Glutamatergic neuron (in vitro differentiated cells): ENCODE measurements at regions not wholly inside any gene's neighbourhood (a gene's known extent, or its start where the extent isn't known, plus 50 kb on each side); places are given as distances from the start of the nearest gene placed in this dataset.

Experiments used
- DNase-seq: peaks from one replicate; pipeline ENCODE4 v3.0.0; 2022
- H3K27ac Mint-ChIP-seq: one replicate; pipeline ENCODE4 v1.8.0; 2020; ENCODE audit warnings: mild to moderate bottlenecking, mixed read lengths, inconsistent platforms; ENCODE audit not compliant: unreplicated experiment
- H3K27me3 Mint-ChIP-seq: one replicate; pipeline ENCODE4 v1.8.0; 2020; ENCODE audit warnings: mild to moderate bottlenecking, moderate library complexity, mixed read lengths, inconsistent platforms; ENCODE audit not compliant: unreplicated experiment
- H3K36me3 Mint-ChIP-seq: one replicate; pipeline ENCODE4 v1.8.0; 2020; ENCODE audit warnings: mild to moderate bottlenecking, mixed read lengths, inconsistent platforms; ENCODE audit not compliant: unreplicated experiment
- H3K4me1 Mint-ChIP-seq: one replicate; pipeline ENCODE4 v1.8.0; 2020; ENCODE audit warnings: mild to moderate bottlenecking, low read depth, mixed read lengths, inconsistent platforms; ENCODE audit not compliant: unreplicated experiment
- H3K4me3 Mint-ChIP-seq: one replicate; pipeline ENCODE4 v1.8.0; 2020; ENCODE audit warnings: mild to moderate bottlenecking, mixed read lengths, inconsistent platforms; ENCODE audit not compliant: unreplicated experiment
- H3K9me3 Mint-ChIP-seq: one replicate; pipeline ENCODE4 v1.8.0; 2020; ENCODE audit warnings: mild to moderate bottlenecking, moderate library complexity, mixed read lengths, inconsistent platforms; ENCODE audit not compliant: unreplicated experiment
- TF ChIP-seq, protein P1 (sequence below): fragments of 200-600 bp; sonication (generic); IDR thresholded peaks from one replicate; pipeline ENCODE4 v1.5.0; 2021; ENCODE audit not compliant: partially characterized antibody, unreplicated experiment

DNA sequence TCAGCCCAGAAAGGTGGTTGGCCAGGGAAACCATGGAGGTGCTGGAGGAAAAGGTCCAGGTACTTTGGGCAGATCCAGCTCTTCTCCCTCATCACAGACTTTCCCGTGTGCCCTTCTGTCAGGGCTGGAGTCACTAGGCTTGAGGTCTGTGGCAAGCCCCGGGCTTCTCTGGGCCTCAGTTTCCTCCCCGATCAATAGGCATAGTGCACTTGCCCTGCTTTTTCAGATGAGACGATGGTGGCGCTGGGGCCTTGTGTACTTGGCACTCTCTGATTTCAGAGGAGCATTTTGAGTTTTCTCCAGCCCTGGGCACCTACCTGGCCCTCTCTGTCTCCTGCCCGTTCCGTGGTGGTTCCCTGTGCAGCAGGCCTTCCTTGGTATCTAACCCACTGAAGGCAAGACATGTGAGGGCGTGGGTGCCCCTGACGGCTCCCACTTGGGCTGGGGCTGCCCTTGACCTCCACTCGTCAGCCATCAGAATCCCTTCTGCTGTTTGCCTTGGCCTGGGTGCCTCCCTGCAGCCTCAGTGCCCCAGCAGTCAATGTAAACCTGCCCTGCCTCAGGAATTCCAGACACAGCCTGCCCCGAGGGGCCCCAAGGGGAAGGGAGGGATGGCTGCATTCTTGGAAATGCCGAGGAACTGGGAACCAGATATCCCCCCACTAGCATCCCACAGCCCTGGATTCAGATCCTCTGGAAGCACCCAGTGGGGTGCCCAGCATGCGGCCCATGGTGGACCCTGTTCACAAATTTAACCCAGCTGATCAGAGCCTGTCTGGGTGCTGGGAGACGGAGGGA is 66.3 kb upstream of the COL5A1 start:
- Mint-ChIP-seq H3K27me3 (peaks cover 8% of the 10 kb centered on the region), H3K27ac (no peak overlapping the region), H3K36me3 (peaks cover 5% of the 10 kb centered on the region), H3K9me3 (peaks cover 4% of the 10 kb centered on the region), H3K4me3 (no peak overlapping the region), H3K4me1 (peaks cover 15% of the 10 kb centered on the region)
- TF ChIP-seq, protein P1, sequence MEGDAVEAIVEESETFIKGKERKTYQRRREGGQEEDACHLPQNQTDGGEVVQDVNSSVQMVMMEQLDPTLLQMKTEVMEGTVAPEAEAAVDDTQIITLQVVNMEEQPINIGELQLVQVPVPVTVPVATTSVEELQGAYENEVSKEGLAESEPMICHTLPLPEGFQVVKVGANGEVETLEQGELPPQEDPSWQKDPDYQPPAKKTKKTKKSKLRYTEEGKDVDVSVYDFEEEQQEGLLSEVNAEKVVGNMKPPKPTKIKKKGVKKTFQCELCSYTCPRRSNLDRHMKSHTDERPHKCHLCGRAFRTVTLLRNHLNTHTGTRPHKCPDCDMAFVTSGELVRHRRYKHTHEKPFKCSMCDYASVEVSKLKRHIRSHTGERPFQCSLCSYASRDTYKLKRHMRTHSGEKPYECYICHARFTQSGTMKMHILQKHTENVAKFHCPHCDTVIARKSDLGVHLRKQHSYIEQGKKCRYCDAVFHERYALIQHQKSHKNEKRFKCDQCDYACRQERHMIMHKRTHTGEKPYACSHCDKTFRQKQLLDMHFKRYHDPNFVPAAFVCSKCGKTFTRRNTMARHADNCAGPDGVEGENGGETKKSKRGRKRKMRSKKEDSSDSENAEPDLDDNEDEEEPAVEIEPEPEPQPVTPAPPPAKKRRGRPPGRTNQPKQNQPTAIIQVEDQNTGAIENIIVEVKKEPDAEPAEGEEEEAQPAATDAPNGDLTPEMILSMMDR, result no peak
- DNase-seq, result no peak

DNA sequence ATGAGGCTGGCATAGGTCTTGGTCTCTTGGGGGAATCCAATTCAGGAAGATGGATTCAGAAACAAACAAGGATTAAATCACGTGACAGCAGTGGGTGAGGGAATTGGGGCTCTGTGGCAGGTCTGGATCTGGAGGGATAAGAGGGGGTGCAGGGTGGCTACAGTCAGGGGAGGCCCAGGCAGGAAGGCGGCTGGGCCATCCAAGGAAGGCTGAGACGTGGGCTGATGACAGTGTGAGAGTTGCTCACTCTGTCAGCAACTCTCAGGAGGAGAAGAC is 65.8 kb upstream of the COL5A1 start:
- Mint-ChIP-seq H3K4me3 (no peak overlapping the region), H3K4me1 (peaks cover 9% of the 10 kb centered on the region), H3K9me3 (peaks cover 4% of the 10 kb centered on the region), H3K27me3 (peaks cover 8% of the 10 kb centered on the region), H3K36me3 (peaks cover 10% of the 10 kb centered on the region), H3K27ac (no peak overlapping the region)
- no peak for DNase-seq
- TF ChIP-seq, protein P1, result no peak

DNA sequence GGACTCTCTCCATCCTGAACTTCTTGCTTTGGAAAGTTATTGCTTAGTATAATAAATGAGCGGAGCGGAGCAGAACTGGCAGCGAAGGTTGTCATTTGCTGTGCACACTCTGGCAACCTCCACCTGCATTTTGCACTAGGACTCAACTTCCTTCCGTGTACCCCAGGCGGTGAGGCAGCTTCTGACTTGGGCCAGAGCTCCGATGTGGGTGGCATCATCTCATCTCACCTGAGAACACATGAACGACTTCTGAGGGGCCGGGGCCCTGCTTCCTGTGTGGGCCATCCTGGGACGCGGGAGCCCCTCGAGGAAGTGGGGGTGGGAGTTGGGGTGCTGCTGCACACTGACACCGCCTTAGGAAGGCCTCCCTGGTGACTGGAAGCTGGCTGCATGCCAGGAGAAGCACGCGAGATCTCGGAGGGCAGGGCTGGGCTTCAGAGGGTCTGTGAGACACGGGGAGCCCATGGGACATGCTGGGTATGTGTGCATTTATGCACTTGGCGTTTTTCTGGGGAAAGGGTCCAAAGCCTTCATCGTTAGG is 56.5 kb upstream of the COL5A1 start:
- no peak overlapping the region for H3K4me3 Mint-ChIP-seq
- TF ChIP-seq, protein P1, result no peak

DNA sequence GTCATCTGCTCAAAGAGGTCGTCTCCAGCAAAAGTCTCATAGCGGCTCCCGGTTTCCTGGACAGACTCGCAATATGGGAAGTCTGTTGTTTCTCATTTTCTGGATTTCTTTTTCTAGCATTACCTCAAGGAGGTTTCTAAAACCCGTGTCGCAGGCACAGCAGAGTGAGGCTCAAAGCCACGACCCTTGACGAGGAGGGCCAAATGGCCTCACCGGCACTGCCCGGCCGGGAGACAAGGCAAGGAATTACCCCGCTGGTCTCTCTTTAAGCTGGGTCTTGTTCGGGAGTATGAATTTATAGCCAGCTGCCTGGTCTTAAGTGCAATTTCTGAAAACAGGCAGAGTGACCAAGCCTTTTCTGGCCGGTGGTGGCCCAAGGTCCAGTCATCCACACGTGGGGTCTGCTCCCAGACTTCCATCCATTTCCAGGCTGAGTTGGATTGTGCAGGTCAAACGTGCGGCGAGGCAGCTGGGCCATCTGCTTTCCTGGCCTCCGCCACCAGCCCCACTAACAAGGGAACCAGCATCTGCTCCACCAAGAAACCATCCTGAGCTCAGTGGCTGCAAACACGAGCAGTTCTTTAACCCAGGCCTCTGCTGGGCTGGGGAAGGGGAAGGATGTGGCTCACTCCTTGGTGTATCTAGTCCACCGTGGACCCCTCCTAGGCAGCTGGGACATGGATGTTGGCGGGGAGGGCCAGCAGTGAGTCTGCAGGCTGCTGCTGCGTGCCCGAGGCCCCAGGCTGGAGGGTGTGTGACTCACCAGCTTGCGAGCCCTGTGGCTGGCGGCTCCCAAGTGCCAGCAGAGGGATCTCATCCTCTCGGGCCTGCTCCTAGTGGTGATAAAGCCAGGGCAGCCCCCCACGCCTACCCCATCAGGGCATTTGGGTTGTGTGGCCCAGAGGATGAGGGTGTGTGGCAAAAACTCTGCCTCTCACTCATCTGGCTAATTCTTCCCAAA is 55.6 kb upstream of the COL5A1 start:
- TF ChIP-seq, protein P1, result no peak
- Mint-ChIP-seq H3K4me1 (peaks cover 8% of the 10 kb centered on the region), H3K36me3 (peaks cover 2% of the 10 kb centered on the region), H3K27ac (peak overlapping the region; percentile 80), H3K27me3 (peaks cover 3% of the 10 kb centered on the region), H3K9me3 (peaks cover 5% of the 10 kb centered on the region), H3K4me3 (no peak overlapping the region)
- peak; percentile 50 for DNase-seq

More for the DNA sequence above, 56.5 kb upstream of the COL5A1 start:
- Mint-ChIP-seq H3K4me1 (peaks cover 8% of the 10 kb centered on the region), H3K9me3 (peaks cover 5% of the 10 kb centered on the region), H3K36me3 (peaks cover 10% of the 10 kb centered on the region), H3K27me3 (peaks cover 3% of the 10 kb centered on the region), H3K27ac (no peak overlapping the region)
- no peak for DNase-seq

DNA sequence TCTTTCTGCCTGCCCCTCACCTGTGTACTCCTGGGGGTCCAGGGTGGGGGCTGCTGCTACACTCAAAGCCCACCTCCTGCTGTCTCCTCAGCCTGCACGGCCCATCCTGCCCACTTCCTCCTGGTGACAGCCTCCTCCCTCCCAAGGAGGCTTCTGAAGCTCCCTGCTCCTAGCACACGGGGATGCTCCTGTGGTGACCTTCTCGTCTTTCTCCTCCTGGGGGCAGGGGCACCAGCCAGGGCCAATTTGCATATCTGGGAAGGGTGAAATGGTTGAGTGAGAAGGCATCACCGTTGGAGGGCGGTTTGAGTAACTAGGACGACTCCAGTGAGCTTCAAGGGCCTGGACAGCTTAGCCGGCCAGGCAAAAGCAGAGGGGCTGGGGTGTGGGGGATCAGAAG is 51.9 kb upstream of the COL5A1 start:
- no peak overlapping the region for H3K4me3 Mint-ChIP-seq
- H3K36me3 Mint-ChIP-seq, result peaks cover 5% of the 10 kb centered on the region
- peaks cover 3% of the 10 kb centered on the region for H3K27me3 Mint-ChIP-seq
- no peak overlapping the region for H3K27ac Mint-ChIP-seq
- TF ChIP-seq, protein P1, result no peak
- peaks cover 8% of the 10 kb centered on the region for H3K4me1 Mint-ChIP-seq
- DNase-seq, result no peak
- H3K9me3 Mint-ChIP-seq, result peaks cover 7% of the 10 kb centered on the region
